Activated CD4-positive, alpha-beta T cell treated with anti-CD3 and anti-CD28 coated beads, Interleukin-2, amount 50 U/mL, for 4 hours (primary cell): ENCODE measurements at regions not wholly inside any gene's neighbourhood (a gene's known extent, or its start where the extent isn't known, plus 50 kb on each side); places are given as distances from the start of the nearest gene placed in this dataset.
"Not testable (repeated sequence)": the region's sequence is repeated elsewhere in the genome, so short reads cannot be mapped to it uniquely, and the experiment has no call there.

Source experiments
- DNase-seq, 2 experiments: peaks; one replicate each; pipeline ENCODE4 v3.0.0-alpha.2; 2020

- no peak for DNase-seq
These were observed 111.7 kb upstream of the CYRIA start for GRCh38 chr2:16777123-16777870.

- no peak for DNase-seq
These were observed 110.2 kb upstream of the CYRIA start for GRCh38 chr2:16775899-16776231.

GRCh38 chr2:16774980-16775898, 109.6 kb upstream of the CYRIA start:
- DNase-seq: no peak

GRCh38 chr2:16774091-16774490, 108.5 kb upstream of the CYRIA start:
- no peak for DNase-seq

- no peak for DNase-seq
These were observed 107.6 kb upstream of the CYRIA start for GRCh38 chr2:16773080-16773713.

GRCh38 chr2:16767789-16768476, 102.3 kb upstream of the CYRIA start:
- no peak for DNase-seq

- DNase-seq: no peak
These were observed 99.7 kb upstream of the CYRIA start for GRCh38 chr2:16765356-16765755.

- DNase-seq: no peak
These were observed 98.9 kb upstream of the CYRIA start for GRCh38 chr2:16764487-16764886.

- no peak for DNase-seq
These were observed 97.9 kb upstream of the CYRIA start for GRCh38 chr2:16763493-16763899.

GRCh38 chr2:16763056-16763455, 97.4 kb upstream of the CYRIA start:
- no peak for DNase-seq

GRCh38 chr2:16760426-16760825, 94.8 kb upstream of the CYRIA start:
- no peak for DNase-seq

GRCh38 chr2:16756831-16757644, 91.4 kb upstream of the CYRIA start:
- DNase-seq: peak; percentile 32 to 35

- DNase-seq: no peak
These were observed 89.8 kb upstream of the CYRIA start for GRCh38 chr2:16755442-16755841.

- not testable (repeated sequence) for DNase-seq
These were observed 87.4 kb upstream of the CYRIA start for GRCh38 chr2:16753025-16753424.

- not testable (repeated sequence) for DNase-seq
These were observed 85.2 kb upstream of the CYRIA start for GRCh38 chr2:16750925-16751214.

- DNase-seq: no peak
These were observed 84.7 kb upstream of the CYRIA start for GRCh38 chr2:16750175-16750924.

- not testable (repeated sequence) for DNase-seq
These were observed 83.1 kb upstream of the CYRIA start for GRCh38 chr2:16748511-16749266.

GRCh38 chr2:16747689-16748088, 82.1 kb upstream of the CYRIA start:
- no peak for DNase-seq

GRCh38 chr2:16747257-16747656, 81.6 kb upstream of the CYRIA start:
- DNase-seq: no peak

GRCh38 chr2:16746833-16747232, 81.2 kb upstream of the CYRIA start:
- no peak for DNase-seq

GRCh38 chr2:16746329-16746728, 80.7 kb upstream of the CYRIA start:
- DNase-seq: no peak
